H1 (cell line): ENCODE measurements at regions not wholly inside any gene's neighbourhood (a gene's known extent, or its start where the extent isn't known, plus 50 kb on each side); places are given as distances from the start of the nearest gene placed in this dataset.

ENCODE experiments used
- BCL11A ChIP-seq, 2 experiments: IDR thresholded peaks; one replicate each; pipeline ENCODE4 v1.6.1; 2011; ENCODE audit warnings: low read depth in 2 of 2, low read length in 2 of 2, mild to moderate bottlenecking in 2 of 2
- EP300 ChIP-seq, 2 experiments: IDR thresholded peaks; 1 replicate in 1 of 2; 2 replicates in 1 of 2; pipeline ENCODE4 v1.6.1; 2011 to 2012; ENCODE audit warnings: low read depth in 2 of 2, low read length in 2 of 2, mild to moderate bottlenecking in 2 of 2, borderline replicate concordance in 1 of 2, inconsistent platforms in 1 of 2, moderate library complexity in 1 of 2
- EZH2 ChIP-seq: fragments of 200-600 bp; sonication (generic); IDR thresholded peaks from 2 replicates; pipeline ENCODE4 v1.7.1; 2012; ENCODE audit warnings: low read depth, mild to moderate bottlenecking, moderate library complexity, low read length, inconsistent platforms; ENCODE audit not compliant: severe bottlenecking
- GTF2F1 ChIP-seq: IDR thresholded peaks from 2 replicates; pipeline ENCODE4 v1.6.1; 2012; ENCODE audit warnings: low read depth, low read length, improper control_type of control experiment, borderline replicate concordance
- JUN ChIP-seq: IDR thresholded peaks from 2 replicates; pipeline ENCODE4 v1.6.1; 2011; ENCODE audit warnings: low read depth, mild to moderate bottlenecking, improper control_type of control experiment, low read length
- PHF8 ChIP-seq: fragments of 200-600 bp; sonication (generic); conservative IDR thresholded peaks from 2 replicates; pipeline ENCODE4 v1.7.1; 2012; ENCODE audit warnings: low read depth, mild to moderate bottlenecking, inconsistent platforms, low read length, moderate library complexity
- POLR2A ChIP-seq, 2 experiments: IDR thresholded peaks; 1 replicate in 1 of 2; 2 replicates in 1 of 2; pipeline ENCODE4 v1.6.1; 2011; ENCODE audit warnings: low read depth in 2 of 2, low read length in 2 of 2, mild to moderate bottlenecking in 2 of 2; ENCODE audit errors: control extremely low read depth in 1 of 2
- RFX5 ChIP-seq: IDR thresholded peaks from 2 replicates; pipeline ENCODE4 v1.6.1; 2011; ENCODE audit warnings: low read depth, low read length, improper control_type of control experiment, borderline replicate concordance
- TCF12 ChIP-seq: IDR thresholded peaks from 2 replicates; pipeline ENCODE4 v1.6.1; 2011; ENCODE audit warnings: low read depth, mild to moderate bottlenecking, low read length
- TF ChIP-seq, protein P1 (sequence below), 3 experiments: IDR thresholded peaks; 1 replicate in 2 of 3; 2 replicates in 1 of 3; pipeline versions ENCODE4 v1.5.1 to v1.6.1; 2011; ENCODE audit warnings: low read length in 3 of 3, mild to moderate bottlenecking in 3 of 3, inconsistent platforms in 2 of 3, low read depth in 1 of 3, moderate library complexity in 1 of 3; ENCODE audit not compliant: insufficient read depth in 1 of 3; ENCODE audit errors: control extremely low read depth in 1 of 3
- TF ChIP-seq, protein P2 (sequence below): IDR thresholded peaks from 2 replicates; pipeline ENCODE4 v1.6.1; 2012; ENCODE audit warnings: inconsistent platforms

DNA sequence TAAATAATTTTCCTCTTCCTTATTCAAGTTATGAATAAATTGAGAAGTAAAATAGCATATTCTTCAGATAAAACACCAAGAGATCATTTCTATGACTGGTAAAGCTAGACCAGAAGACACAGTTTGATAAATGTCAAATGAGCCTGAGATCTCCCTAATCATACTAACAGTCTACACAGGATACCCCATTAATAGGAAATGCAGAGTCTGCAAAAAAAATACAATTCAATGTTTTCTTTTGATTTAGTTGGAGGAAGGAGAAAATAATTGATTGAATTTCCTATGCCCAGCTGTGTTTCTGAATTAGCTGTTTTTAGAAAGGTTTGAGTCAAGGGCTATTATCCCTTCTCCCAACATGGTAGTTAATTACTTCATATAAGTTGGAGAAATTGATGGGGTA lies 734.6 kb upstream of the SLITRK1 start:
- TF ChIP-seq EZH2 (no peak), GTF2F1 (no peak), RFX5 (no peak), PHF8 (no peak), BCL11A (IDR thresholded peaks at IDR 0.05; ENCODE audit: low read depth in 2 of 2, low read length in 2 of 2) (no peak), JUN (no peak), TCF12 (no peak), EP300 (IDR thresholded peaks at IDR 0.05; ENCODE audit: borderline replicate concordance in 1 of 2, low read depth in 2 of 2, low read length in 2 of 2) (no peak), POLR2A (IDR thresholded peaks at IDR 0.05; ENCODE audit: control extremely low read depth in 1 of 2, low read depth in 2 of 2, low read length in 2 of 2) (no peak)
- TF ChIP-seq, protein P1, sequence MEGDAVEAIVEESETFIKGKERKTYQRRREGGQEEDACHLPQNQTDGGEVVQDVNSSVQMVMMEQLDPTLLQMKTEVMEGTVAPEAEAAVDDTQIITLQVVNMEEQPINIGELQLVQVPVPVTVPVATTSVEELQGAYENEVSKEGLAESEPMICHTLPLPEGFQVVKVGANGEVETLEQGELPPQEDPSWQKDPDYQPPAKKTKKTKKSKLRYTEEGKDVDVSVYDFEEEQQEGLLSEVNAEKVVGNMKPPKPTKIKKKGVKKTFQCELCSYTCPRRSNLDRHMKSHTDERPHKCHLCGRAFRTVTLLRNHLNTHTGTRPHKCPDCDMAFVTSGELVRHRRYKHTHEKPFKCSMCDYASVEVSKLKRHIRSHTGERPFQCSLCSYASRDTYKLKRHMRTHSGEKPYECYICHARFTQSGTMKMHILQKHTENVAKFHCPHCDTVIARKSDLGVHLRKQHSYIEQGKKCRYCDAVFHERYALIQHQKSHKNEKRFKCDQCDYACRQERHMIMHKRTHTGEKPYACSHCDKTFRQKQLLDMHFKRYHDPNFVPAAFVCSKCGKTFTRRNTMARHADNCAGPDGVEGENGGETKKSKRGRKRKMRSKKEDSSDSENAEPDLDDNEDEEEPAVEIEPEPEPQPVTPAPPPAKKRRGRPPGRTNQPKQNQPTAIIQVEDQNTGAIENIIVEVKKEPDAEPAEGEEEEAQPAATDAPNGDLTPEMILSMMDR (IDR thresholded peaks at IDR 0.05; ENCODE audit: control extremely low read depth in 1 of 3, insufficient read depth in 1 of 3, low read depth in 1 of 3, low read length in 3 of 3), result no peak
- TF ChIP-seq, protein P2, sequence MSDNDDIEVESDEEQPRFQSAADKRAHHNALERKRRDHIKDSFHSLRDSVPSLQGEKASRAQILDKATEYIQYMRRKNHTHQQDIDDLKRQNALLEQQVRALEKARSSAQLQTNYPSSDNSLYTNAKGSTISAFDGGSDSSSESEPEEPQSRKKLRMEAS, result no peak
